GM12891 (cell line): ENCODE measurements at regions not wholly inside any gene's neighbourhood (a gene's known extent, or its start where the extent isn't known, plus 50 kb on each side); places are given as distances from the start of the nearest gene placed in this dataset.

Source experiments
- POLR2A ChIP-seq: IDR thresholded peaks from 2 replicates; pipeline ENCODE4 v1.6.1; 2011; ENCODE audit warnings: low read depth, low read length, control low read depth
- TAF1 ChIP-seq: IDR thresholded peaks from 2 replicates; pipeline ENCODE4 v1.6.1; 2011; ENCODE audit warnings: low read depth, low read length, control low read depth

GRCh38 chr2:83079007-83079406 is 1380.1 kb downstream of the SUCLG1 start:
- TF ChIP-seq POLR2A = no peak
- no peak for TF ChIP-seq TAF1
